NB4 (cell line): ENCODE measurements at regions not wholly inside any gene's neighbourhood (a gene's known extent, or its start where the extent isn't known, plus 50 kb on each side); places are given as distances from the start of the nearest gene placed in this dataset.

Experiments
- DNase-seq: peaks from one replicate; pipeline ENCODE4 v3.0.0; 2010; ENCODE audit warnings: low read depth
- H3K4me3 ChIP-seq: one replicate; pipeline ENCODE4 v1.5.1; 2011; ENCODE audit warnings: mild to moderate bottlenecking, low read depth, low read length, moderate library complexity
- CTCF ChIP-seq: IDR thresholded peaks from one replicate; pipeline ENCODE4 v1.5.1; 2012; ENCODE audit warnings: low read depth, low read length
- MYC ChIP-seq: IDR thresholded peaks from 2 replicates; pipeline ENCODE4 v1.6.1; 2011; ENCODE audit warnings: low read depth, low read length
- POLR2A ChIP-seq: IDR thresholded peaks from 2 replicates; pipeline ENCODE4 v1.6.1; 2011; ENCODE audit warnings: mild to moderate bottlenecking; ENCODE audit not compliant: insufficient read length; ENCODE audit errors: extremely low read depth
- TF ChIP-seq, protein P1 (sequence below): IDR thresholded peaks from 2 replicates; pipeline ENCODE4 v1.6.1; 2011; ENCODE audit warnings: low read depth, low read length

DNA sequence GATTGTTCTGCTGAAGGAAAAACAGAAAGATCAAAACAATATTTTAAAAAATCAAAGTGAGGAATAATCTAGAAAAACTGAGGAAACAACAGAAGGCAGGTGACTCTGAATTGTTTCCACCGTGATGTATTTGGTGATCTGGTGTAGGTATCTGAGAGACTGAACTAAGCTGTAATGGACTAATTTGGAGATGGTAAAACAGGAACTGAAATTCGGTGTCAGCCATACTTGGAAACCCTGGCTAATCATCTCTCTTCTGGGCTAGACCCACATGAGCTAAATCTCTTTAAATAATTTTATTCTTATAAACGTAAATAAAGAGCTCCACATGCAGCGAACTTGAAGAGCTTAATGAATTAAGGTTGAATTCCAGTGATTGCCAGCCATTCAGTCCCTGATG lies 1226.1 kb downstream of the NCAM2 start:
- no peak for DNase-seq
- TF ChIP-seq, protein P1, sequence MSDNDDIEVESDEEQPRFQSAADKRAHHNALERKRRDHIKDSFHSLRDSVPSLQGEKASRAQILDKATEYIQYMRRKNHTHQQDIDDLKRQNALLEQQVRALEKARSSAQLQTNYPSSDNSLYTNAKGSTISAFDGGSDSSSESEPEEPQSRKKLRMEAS: no peak
- TF ChIP-seq MYC: no peak
- TF ChIP-seq CTCF: no peak
- TF ChIP-seq POLR2A: no peak
- H3K4me3 ChIP-seq: no peak overlapping the region

- H3K4me3 ChIP-seq: no peak overlapping the region
- TF ChIP-seq CTCF: no peak
- no peak for TF ChIP-seq POLR2A
- TF ChIP-seq, protein P1: no peak
- TF ChIP-seq MYC: no peak
- no peak for DNase-seq
These were observed 1227.1 kb downstream of the NCAM2 start for GRCh38 chr21:22225299-22225698.

GRCh38 chr21:22231013-22231412 lies 1232.8 kb downstream of the NCAM2 start:
- H3K4me3 ChIP-seq: no peak overlapping the region

DNA sequence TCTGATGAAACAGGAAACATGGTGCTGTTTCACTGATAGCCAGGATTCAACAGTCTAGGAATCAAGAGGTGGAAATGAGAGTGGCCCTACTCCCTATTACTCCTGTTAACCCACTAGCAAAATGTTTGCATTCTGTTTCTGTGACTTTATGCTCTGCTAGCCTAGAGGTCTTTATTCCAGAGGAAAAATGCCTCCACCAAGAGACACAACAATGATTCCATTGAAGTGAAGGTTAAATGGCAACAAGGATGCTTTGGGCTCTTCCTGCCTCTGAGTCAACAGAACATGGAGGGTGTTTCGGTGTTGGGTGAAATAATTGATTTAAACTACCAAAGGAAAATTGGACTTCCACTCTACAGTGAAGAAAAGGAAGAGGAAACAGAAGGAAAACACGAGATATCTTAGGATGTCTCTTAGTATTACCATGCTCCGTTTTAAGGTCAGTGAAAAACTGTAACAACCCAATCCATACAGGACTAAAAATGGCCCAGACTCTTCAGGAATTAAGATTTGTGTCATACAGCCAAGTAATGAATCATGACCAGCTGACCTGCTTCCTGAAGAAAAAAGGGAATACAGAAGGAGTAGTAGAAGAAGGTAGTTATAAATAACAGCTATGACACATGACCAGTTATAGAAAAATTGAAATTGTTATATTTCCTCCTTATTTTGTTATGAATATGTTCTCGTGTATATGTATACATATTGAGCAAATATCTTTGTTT lies 1237.8 kb downstream of the NCAM2 start:
- H3K4me3 ChIP-seq: no peak overlapping the region
- TF ChIP-seq CTCF: no peak
- no peak for TF ChIP-seq POLR2A
- DNase-seq: no peak

More at GRCh38 chr21:22231013-22231412, 1232.8 kb downstream of the NCAM2 start:
- TF ChIP-seq CTCF: no peak
- TF ChIP-seq, protein P1: no peak
- TF ChIP-seq POLR2A: no peak
- TF ChIP-seq MYC: no peak
- no peak for DNase-seq

GRCh38 chr21:22244516-22244915 lies 1246.3 kb downstream of the NCAM2 start:
- TF ChIP-seq POLR2A: no peak
- TF ChIP-seq, protein P1: no peak
- no peak for TF ChIP-seq CTCF
- TF ChIP-seq MYC: no peak
- H3K4me3 ChIP-seq: no peak overlapping the region
- no peak for DNase-seq
